Suprapubic skin (tissue), 4 donors: ENCODE measurements at regions not wholly inside any gene's neighbourhood (a gene's known extent, or its start where the extent isn't known, plus 50 kb on each side); places are given as distances from the start of the nearest gene placed in this dataset.

ENCODE experiments used
- EP300 ChIP-seq: sonication (generic); formaldehyde crosslinking; IDR thresholded peaks from one replicate; pipeline ENCODE4 v1.6.1; 2017; ENCODE audit warnings: antibody characterized with exemption
- POLR2A ChIP-seq, 2 donors: fragments of 450-650 bp; IDR thresholded peaks; one replicate each; pipeline ENCODE4 v1.6.1; 2017; ENCODE audit warnings: antibody characterized with exemption in 2 of 2, mild to moderate bottlenecking in 2 of 2, moderate library complexity in 2 of 2
- POLR2AphosphoS5 ChIP-seq, 3 donors: sonication (generic); formaldehyde crosslinking; IDR thresholded peaks; one replicate each; pipeline ENCODE4 v1.6.1; 2017; ENCODE audit warnings: antibody characterized with exemption in 3 of 3
- TF ChIP-seq, protein P1 (sequence below), 2 donors: fragments of 200-600 bp in 1 of 2; fragments of 450-650 bp in 1 of 2; sonication (generic) in 1 of 2; IDR thresholded peaks; one replicate each; pipeline ENCODE4 v1.5.1; 2016 to 2019; ENCODE audit warnings: antibody characterized with exemption in 2 of 2, mild to moderate bottlenecking in 1 of 2, moderate library complexity in 1 of 2

DNA sequence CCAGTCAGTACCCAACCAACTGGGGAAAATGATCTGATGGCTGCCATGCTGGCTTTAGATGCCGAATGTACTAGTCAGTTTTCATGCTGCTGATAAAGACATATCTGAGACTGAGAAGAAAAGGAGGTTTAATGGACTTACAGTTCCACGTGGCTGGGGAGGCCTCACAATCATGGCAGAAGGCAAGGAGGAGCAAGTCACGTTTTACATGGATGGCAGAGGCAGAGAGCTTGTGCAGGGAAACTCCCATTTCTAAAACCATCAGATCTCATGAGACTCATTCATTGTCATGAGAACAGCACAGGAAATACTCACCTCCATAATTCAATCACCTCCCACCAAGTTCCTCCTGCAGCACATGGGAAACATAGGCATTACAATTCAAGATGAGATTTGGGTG is 508.9 kb upstream of the NRP1 start:
- TF ChIP-seq POLR2AphosphoS5 (IDR thresholded peaks at IDR 0.05) (no peak), POLR2A (IDR thresholded peaks at IDR 0.05) (no peak), EP300 (no peak)
- TF ChIP-seq, protein P1, sequence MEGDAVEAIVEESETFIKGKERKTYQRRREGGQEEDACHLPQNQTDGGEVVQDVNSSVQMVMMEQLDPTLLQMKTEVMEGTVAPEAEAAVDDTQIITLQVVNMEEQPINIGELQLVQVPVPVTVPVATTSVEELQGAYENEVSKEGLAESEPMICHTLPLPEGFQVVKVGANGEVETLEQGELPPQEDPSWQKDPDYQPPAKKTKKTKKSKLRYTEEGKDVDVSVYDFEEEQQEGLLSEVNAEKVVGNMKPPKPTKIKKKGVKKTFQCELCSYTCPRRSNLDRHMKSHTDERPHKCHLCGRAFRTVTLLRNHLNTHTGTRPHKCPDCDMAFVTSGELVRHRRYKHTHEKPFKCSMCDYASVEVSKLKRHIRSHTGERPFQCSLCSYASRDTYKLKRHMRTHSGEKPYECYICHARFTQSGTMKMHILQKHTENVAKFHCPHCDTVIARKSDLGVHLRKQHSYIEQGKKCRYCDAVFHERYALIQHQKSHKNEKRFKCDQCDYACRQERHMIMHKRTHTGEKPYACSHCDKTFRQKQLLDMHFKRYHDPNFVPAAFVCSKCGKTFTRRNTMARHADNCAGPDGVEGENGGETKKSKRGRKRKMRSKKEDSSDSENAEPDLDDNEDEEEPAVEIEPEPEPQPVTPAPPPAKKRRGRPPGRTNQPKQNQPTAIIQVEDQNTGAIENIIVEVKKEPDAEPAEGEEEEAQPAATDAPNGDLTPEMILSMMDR (IDR thresholded peaks at IDR 0.05) = no peak
